HEK293 (cell line): ENCODE measurements at regions not wholly inside any gene's neighbourhood (a gene's known extent, or its start where the extent isn't known, plus 50 kb on each side); places are given as distances from the start of the nearest gene placed in this dataset.

Experiments
- CTCF ChIA-PET: fragments of 350-600 bp; formaldehyde crosslinking; extraction: SDS; loops from one replicate; lab custom pipeline; 2021; ENCODE audit warnings: antibody characterized with exemption; lab: Yijun Ruan, JAX
- POLR2A ChIA-PET: fragments of 300-600 bp; formaldehyde crosslinking; extraction: SDS; loops from one replicate; lab custom pipeline; 2020; ENCODE audit warnings: antibody characterized with exemption, inconsistent platforms; lab: Yijun Ruan, JAX
- H3K27ac ChIP-seq: fragments of 200-500 bp; sonication (Bioruptor generic); 2 replicates; pipeline ENCODE4 v1.5.1; 2014; ENCODE audit warnings: low read depth, low read length, control low read depth, inconsistent platforms; ENCODE audit errors: extremely low read depth
- H3K36me3 ChIP-seq, 2 experiments: fragments of 200-500 bp in 1 of 2; sonication (Bioruptor generic) in 1 of 2; 1 replicate in 1 of 2; 2 replicates in 1 of 2; pipeline ENCODE4 v1.5.1; 2014 to 2017; ENCODE audit warnings: inconsistent platforms in 2 of 2, low read length in 2 of 2; ENCODE audit not compliant: control insufficient read depth in 2 of 2, insufficient read depth in 1 of 2
- H3K4me1 ChIP-seq: fragments of 200-500 bp; sonication (Bioruptor generic); 2 replicates; pipeline ENCODE4 v1.5.1; 2014; ENCODE audit warnings: mild to moderate bottlenecking, low read length, inconsistent platforms; ENCODE audit not compliant: control insufficient read depth, insufficient read depth
- H3K4me3 ChIP-seq: 2 replicates; pipeline ENCODE4 v1.5.1; 2011; ENCODE audit warnings: low read depth, mild to moderate bottlenecking, control low read depth, low read length, moderate library complexity
- H3K9me3 ChIP-seq: fragments of 200-500 bp; sonication (Bioruptor generic); 2 replicates; pipeline ENCODE4 v1.5.1; 2014; ENCODE audit warnings: low read depth, low read length, inconsistent platforms; ENCODE audit not compliant: control insufficient read depth, insufficient read depth
- EGR2 ChIP-seq: fragments of 450-650 bp; formaldehyde crosslinking; IDR thresholded peaks from 2 replicates; pipeline ENCODE4 v1.5.1; 2016; ENCODE audit warnings: low read depth, missing biosample characterization, missing genetic modification characterization
- GLI4 ChIP-seq: fragments of 450-650 bp; formaldehyde crosslinking; IDR thresholded peaks from 2 replicates; pipeline ENCODE4 v1.5.1; 2016; ENCODE audit warnings: missing biosample characterization, missing genetic modification characterization
- KLF7 ChIP-seq: fragments of 450-650 bp; formaldehyde crosslinking; IDR thresholded peaks from 2 replicates; pipeline ENCODE4 v1.5.1; 2016; ENCODE audit warnings: missing biosample characterization, missing genetic modification characterization, borderline replicate concordance
- SP3 ChIP-seq: fragments of 450-650 bp; formaldehyde crosslinking; IDR thresholded peaks from 2 replicates; pipeline ENCODE4 v1.5.1; 2016; ENCODE audit warnings: missing biosample characterization, missing genetic modification characterization
- ZFP37 ChIP-seq: fragments of 450-650 bp; formaldehyde crosslinking; IDR thresholded peaks from 2 replicates; pipeline ENCODE4 v1.5.1; 2016; ENCODE audit warnings: missing biosample characterization, missing genetic modification characterization
- ZNF184 ChIP-seq: fragments of 450-650 bp; IDR thresholded peaks from 2 replicates; pipeline ENCODE4 v1.5.1; 2018; ENCODE audit warnings: missing biosample characterization, mild to moderate bottlenecking, missing genetic modification characterization
- ZNF211 ChIP-seq: fragments of 450-650 bp; formaldehyde crosslinking; IDR thresholded peaks from 2 replicates; pipeline ENCODE4 v1.5.1; 2016; ENCODE audit warnings: low read depth, missing biosample characterization, missing genetic modification characterization
- ZNF24 ChIP-seq: fragments of 450-650 bp; formaldehyde crosslinking; IDR thresholded peaks from 2 replicates; pipeline ENCODE4 v1.5.1; 2016; ENCODE audit warnings: missing biosample characterization, missing genetic modification characterization
- ZNF248 ChIP-seq: fragments of 450-650 bp; formaldehyde crosslinking; IDR thresholded peaks from 2 replicates; pipeline ENCODE4 v1.5.1; 2017; ENCODE audit warnings: missing biosample characterization, missing genetic modification characterization
- ZNF394 ChIP-seq: fragments of 450-650 bp; formaldehyde crosslinking; IDR thresholded peaks from 2 replicates; pipeline ENCODE4 v1.5.1; 2016; ENCODE audit warnings: missing biosample characterization, missing genetic modification characterization, mild to moderate bottlenecking, moderate library complexity, borderline replicate concordance
- ZNF48 ChIP-seq: fragments of 450-650 bp; formaldehyde crosslinking; IDR thresholded peaks from 2 replicates; pipeline ENCODE4 v1.5.1; 2016; ENCODE audit warnings: missing biosample characterization, missing genetic modification characterization
- ZNF513 ChIP-seq: fragments of 450-650 bp; IDR thresholded peaks from 2 replicates; pipeline ENCODE4 v1.5.1; 2018; ENCODE audit warnings: missing biosample characterization, missing genetic modification characterization
- ZNF514 ChIP-seq: fragments of 450-650 bp; formaldehyde crosslinking; IDR thresholded peaks from 2 replicates; pipeline ENCODE4 v1.5.1; 2016; ENCODE audit warnings: missing biosample characterization, missing genetic modification characterization
- ZNF530 ChIP-seq: fragments of 450-650 bp; formaldehyde crosslinking; IDR thresholded peaks from 2 replicates; pipeline ENCODE4 v1.5.1; 2016; ENCODE audit warnings: low read depth, missing biosample characterization, missing genetic modification characterization
- ZNF610 ChIP-seq: fragments of 450-650 bp; formaldehyde crosslinking; IDR thresholded peaks from 2 replicates; pipeline ENCODE4 v1.5.1; 2016; ENCODE audit warnings: missing biosample characterization, missing genetic modification characterization, borderline replicate concordance
- ZNF624 ChIP-seq: fragments of 450-650 bp; formaldehyde crosslinking; IDR thresholded peaks from 2 replicates; pipeline ENCODE4 v1.5.1; 2017; ENCODE audit warnings: missing biosample characterization, missing genetic modification characterization
- ZNF660 ChIP-seq: fragments of 450-650 bp; IDR thresholded peaks from 2 replicates; pipeline ENCODE4 v1.5.1; 2018; ENCODE audit warnings: missing biosample characterization, mild to moderate bottlenecking, missing genetic modification characterization
- ZNF701 ChIP-seq: fragments of 450-650 bp; formaldehyde crosslinking; IDR thresholded peaks from 2 replicates; pipeline ENCODE4 v1.5.1; 2016; ENCODE audit warnings: missing biosample characterization, missing genetic modification characterization
- ZNF837 ChIP-seq: fragments of 450-650 bp; formaldehyde crosslinking; IDR thresholded peaks from 2 replicates; pipeline ENCODE4 v1.5.1; 2016; ENCODE audit warnings: missing biosample characterization, missing genetic modification characterization
- ZSCAN18 ChIP-seq: fragments of 450-650 bp; formaldehyde crosslinking; IDR thresholded peaks from 2 replicates; pipeline ENCODE4 v1.5.1; 2016; ENCODE audit warnings: missing biosample characterization, missing genetic modification characterization
- ZSCAN23 ChIP-seq: fragments of 450-650 bp; formaldehyde crosslinking; IDR thresholded peaks from 2 replicates; pipeline ENCODE4 v1.5.1; 2016; ENCODE audit warnings: missing biosample characterization, missing genetic modification characterization
- TF ChIP-seq, protein P1 (sequence below): fragments of 450-650 bp; formaldehyde crosslinking; IDR thresholded peaks from 2 replicates; pipeline ENCODE4 v1.5.1; 2016; ENCODE audit warnings: missing biosample characterization, missing genetic modification characterization
- TF ChIP-seq, protein P2 (sequence below): fragments of 450-650 bp; formaldehyde crosslinking; IDR thresholded peaks from 2 replicates; pipeline ENCODE4 v1.5.1; 2016; ENCODE audit warnings: missing biosample characterization, missing genetic modification characterization
- TF ChIP-seq, protein P3 (sequence below): fragments of 450-650 bp; formaldehyde crosslinking; IDR thresholded peaks from 2 replicates; pipeline ENCODE4 v1.5.1; 2017; ENCODE audit warnings: missing biosample characterization, missing genetic modification characterization
- TF ChIP-seq, protein P4 (sequence below): fragments of 450-650 bp; formaldehyde crosslinking; IDR thresholded peaks from 2 replicates; pipeline ENCODE4 v1.5.1; 2016; ENCODE audit warnings: missing biosample characterization, missing genetic modification characterization, borderline replicate concordance

DNA sequence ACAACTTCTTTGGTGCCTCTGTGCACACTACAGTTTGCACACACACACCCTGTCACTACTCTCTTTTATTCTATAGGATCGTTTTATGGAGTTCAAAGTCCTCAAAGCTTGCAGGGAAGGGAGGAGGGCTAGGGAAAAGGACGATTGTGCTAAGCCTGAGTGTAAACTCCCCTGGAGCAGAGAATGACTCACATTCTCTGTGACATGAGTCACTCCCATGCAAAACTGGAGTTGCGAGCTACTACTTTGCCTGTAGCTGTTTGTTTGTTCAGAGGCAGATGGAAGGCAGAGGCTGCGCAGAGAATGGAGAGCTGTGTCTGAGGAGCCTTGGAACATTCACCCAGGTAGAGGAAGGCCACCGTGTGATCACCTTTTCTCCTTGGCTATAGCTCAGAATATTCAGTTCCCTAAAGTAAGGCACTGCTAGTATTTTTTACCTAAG is 80.5 kb upstream of the MBNL2 start:
- ChIA-PET CTCF (interaction anchor here (1.1 to 2.1 kb wide), 5 partner anchors 16 to 79 kb away, joined by 3 to 8 read pairs (median 3); no protein-coding TSS in a partner anchor), POLR2A (interaction anchor here (0.6 to 2.2 kb wide), 5 partner anchors 25 to 82 kb away, joined by 3 to 12 read pairs (median 4); partner anchors contain the start of gene MBNL2)
- H3K4me1 ChIP-seq: 0 out of 2 replicates have a peak, but pooled peaks cover 2% of the 10 kb centered on the region
- H3K9me3 ChIP-seq: no peaks in the 10 kb centered on the region
- H3K36me3 ChIP-seq: no peaks in the 10 kb centered on the region
- no peak overlapping the region for H3K27ac ChIP-seq
- no peak overlapping the region; the same call in none of the 2 replicates for H3K4me3 ChIP-seq
- TF ChIP-seq ZNF530 (tag by site-specific recombination) (no peak), ZNF248 (no peak), GLI4 (tag by site-specific recombination) (no peak), ZNF701 (tag by site-specific recombination) (no peak), ZNF660 (tag by site-specific recombination) (peak; percentile 84), ZNF184 (tag by site-specific recombination) (0 out of 2 replicates have a peak, but pooled peaks have one; percentile 63), EGR2 (tag by site-specific recombination) (no peak), KLF7 (tag by site-specific recombination) (no peak), ZNF624 (tag by site-specific recombination) (no peak), ZNF24 (tag by site-specific recombination) (no peak; the same call in 1 of the 2 replicates), ZNF837 (no peak), SP3 (tag by site-specific recombination) (no peak), ZFP37 (tag by site-specific recombination) (no peak), ZNF610 (tag by site-specific recombination) (no peak), ZNF211 (tag by site-specific recombination) (no peak), ZNF48 (tag by site-specific recombination) (no peak), ZNF513 (tag by site-specific recombination) (no peak), ZNF514 (no peak), ZSCAN23 (tag by site-specific recombination) (no peak), ZNF394 (tag by site-specific recombination) (peak; percentile 44; the same call in 1 of the 2 replicates), ZSCAN18 (tag by site-specific recombination) (no peak)
- TF ChIP-seq, protein P1, sequence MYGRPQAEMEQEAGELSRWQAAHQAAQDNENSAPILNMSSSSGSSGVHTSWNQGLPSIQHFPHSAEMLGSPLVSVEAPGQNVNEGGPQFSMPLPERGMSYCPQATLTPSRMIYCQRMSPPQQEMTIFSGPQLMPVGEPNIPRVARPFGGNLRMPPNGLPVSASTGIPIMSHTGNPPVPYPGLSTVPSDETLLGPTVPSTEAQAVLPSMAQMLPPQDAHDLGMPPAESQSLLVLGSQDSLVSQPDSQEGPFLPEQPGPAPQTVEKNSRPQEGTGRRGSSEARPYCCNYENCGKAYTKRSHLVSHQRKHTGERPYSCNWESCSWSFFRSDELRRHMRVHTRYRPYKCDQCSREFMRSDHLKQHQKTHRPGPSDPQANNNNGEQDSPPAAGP: peak; percentile 70; the same call in 1 of the 2 replicates
- TF ChIP-seq, protein P2, sequence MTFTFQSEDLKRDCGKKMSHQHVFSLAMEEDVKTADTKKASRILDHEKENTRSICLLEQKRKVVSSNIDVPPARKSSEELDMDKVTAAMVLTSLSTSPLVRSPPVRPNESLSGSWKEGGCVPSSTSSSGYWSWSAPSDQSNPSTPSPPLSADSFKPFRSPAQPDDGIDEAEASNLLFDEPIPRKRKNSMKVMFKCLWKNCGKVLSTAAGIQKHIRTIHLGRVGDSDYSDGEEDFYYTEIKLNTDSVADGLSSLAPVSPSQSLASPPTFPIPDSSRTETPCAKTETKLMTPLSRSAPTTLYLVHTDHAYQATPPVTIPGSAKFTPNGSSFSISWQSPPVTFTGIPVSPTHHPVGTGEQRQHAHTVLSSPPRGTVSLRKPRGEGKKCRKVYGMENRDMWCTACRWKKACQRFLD (tag by site-specific recombination): no peak
- TF ChIP-seq, protein P3, sequence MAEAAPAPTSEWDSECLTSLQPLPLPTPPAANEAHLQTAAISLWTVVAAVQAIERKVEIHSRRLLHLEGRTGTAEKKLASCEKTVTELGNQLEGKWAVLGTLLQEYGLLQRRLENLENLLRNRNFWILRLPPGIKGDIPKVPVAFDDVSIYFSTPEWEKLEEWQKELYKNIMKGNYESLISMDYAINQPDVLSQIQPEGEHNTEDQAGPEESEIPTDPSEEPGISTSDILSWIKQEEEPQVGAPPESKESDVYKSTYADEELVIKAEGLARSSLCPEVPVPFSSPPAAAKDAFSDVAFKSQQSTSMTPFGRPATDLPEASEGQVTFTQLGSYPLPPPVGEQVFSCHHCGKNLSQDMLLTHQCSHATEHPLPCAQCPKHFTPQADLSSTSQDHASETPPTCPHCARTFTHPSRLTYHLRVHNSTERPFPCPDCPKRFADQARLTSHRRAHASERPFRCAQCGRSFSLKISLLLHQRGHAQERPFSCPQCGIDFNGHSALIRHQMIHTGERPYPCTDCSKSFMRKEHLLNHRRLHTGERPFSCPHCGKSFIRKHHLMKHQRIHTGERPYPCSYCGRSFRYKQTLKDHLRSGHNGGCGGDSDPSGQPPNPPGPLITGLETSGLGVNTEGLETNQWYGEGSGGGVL: no peak
- TF ChIP-seq, protein P4, sequence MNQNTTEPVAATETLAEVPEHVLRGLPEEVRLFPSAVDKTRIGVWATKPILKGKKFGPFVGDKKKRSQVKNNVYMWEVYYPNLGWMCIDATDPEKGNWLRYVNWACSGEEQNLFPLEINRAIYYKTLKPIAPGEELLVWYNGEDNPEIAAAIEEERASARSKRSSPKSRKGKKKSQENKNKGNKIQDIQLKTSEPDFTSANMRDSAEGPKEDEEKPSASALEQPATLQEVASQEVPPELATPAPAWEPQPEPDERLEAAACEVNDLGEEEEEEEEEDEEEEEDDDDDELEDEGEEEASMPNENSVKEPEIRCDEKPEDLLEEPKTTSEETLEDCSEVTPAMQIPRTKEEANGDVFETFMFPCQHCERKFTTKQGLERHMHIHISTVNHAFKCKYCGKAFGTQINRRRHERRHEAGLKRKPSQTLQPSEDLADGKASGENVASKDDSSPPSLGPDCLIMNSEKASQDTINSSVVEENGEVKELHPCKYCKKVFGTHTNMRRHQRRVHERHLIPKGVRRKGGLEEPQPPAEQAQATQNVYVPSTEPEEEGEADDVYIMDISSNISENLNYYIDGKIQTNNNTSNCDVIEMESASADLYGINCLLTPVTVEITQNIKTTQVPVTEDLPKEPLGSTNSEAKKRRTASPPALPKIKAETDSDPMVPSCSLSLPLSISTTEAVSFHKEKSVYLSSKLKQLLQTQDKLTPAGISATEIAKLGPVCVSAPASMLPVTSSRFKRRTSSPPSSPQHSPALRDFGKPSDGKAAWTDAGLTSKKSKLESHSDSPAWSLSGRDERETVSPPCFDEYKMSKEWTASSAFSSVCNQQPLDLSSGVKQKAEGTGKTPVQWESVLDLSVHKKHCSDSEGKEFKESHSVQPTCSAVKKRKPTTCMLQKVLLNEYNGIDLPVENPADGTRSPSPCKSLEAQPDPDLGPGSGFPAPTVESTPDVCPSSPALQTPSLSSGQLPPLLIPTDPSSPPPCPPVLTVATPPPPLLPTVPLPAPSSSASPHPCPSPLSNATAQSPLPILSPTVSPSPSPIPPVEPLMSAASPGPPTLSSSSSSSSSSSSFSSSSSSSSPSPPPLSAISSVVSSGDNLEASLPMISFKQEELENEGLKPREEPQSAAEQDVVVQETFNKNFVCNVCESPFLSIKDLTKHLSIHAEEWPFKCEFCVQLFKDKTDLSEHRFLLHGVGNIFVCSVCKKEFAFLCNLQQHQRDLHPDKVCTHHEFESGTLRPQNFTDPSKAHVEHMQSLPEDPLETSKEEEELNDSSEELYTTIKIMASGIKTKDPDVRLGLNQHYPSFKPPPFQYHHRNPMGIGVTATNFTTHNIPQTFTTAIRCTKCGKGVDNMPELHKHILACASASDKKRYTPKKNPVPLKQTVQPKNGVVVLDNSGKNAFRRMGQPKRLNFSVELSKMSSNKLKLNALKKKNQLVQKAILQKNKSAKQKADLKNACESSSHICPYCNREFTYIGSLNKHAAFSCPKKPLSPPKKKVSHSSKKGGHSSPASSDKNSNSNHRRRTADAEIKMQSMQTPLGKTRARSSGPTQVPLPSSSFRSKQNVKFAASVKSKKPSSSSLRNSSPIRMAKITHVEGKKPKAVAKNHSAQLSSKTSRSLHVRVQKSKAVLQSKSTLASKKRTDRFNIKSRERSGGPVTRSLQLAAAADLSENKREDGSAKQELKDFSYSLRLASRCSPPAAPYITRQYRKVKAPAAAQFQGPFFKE (tag by site-specific recombination): no peak
